Stomach (tissue), 4 donors: ENCODE measurements at regions not wholly inside any gene's neighbourhood (a gene's known extent, or its start where the extent isn't known, plus 50 kb on each side); places are given as distances from the start of the nearest gene placed in this dataset.

ENCODE experiments used
- CTCF ChIP-seq, 7 experiments: fragments of 450-650 bp in 4 of 7; fragments of 200-600 bp in 3 of 7; sonication (generic) in 3 of 7; IDR thresholded peaks; one replicate each; pipeline ENCODE4 v1.5.1; 2016 to 2019; ENCODE audit warnings: antibody characterized with exemption in 7 of 7, control low read depth in 2 of 7, mild to moderate bottlenecking in 1 of 7
- POLR2A ChIP-seq, 4 donors: fragments of 450-650 bp; IDR thresholded peaks; one replicate each; pipeline ENCODE4 v1.6.1; 2016; ENCODE audit warnings: antibody characterized with exemption in 4 of 4, control low read depth in 2 of 4, mild to moderate bottlenecking in 1 of 4, moderate library complexity in 1 of 4
- POLR2AphosphoS5 ChIP-seq, 3 donors: sonication (generic); formaldehyde crosslinking; IDR thresholded peaks; one replicate each; pipeline ENCODE4 v1.6.1; 2016; ENCODE audit warnings: antibody characterized with exemption in 3 of 3

- no peak for TF ChIP-seq POLR2A (IDR thresholded peaks at IDR 0.05)
- TF ChIP-seq POLR2AphosphoS5 (IDR thresholded peaks at IDR 0.05) = no peak
- TF ChIP-seq CTCF (IDR thresholded peaks at IDR 0.05) = no peak
Observed at GRCh38 chr13:44278166-44278565, 95.5 kb upstream of the SERP2 start.
